Cardiac muscle cell (in vitro differentiated cells and primary cell): ENCODE measurements at regions not wholly inside any gene's neighbourhood (a gene's known extent, or its start where the extent isn't known, plus 50 kb on each side); places are given as distances from the start of the nearest gene placed in this dataset.

Source experiments
- DNase-seq, 2 donors: peaks; one replicate each; pipeline versions ENCODE4 v3.0.0 to v3.0.0-alpha.2; 2010 to 2017; ENCODE audit warnings: low read depth in 1 of 2, low spot score in 1 of 2
- H3K27ac ChIP-seq: fragments of 200-600 bp; sonication (generic); 2 replicates; pipeline ENCODE4 v1.5.1; 2016
- H3K27me3 ChIP-seq: fragments of 200-600 bp; sonication (generic); 2 replicates; pipeline ENCODE4 v1.6.0; 2016; ENCODE audit warnings: control low read depth
- H3K36me3 ChIP-seq: fragments of 200-600 bp; sonication (generic); 2 replicates; pipeline ENCODE4 v1.5.1; 2016; ENCODE audit warnings: control low read depth
- H3K4me1 ChIP-seq: fragments of 200-600 bp; sonication (generic); 2 replicates; pipeline ENCODE4 v1.8.1; 2017; ENCODE audit warnings: low read depth, mild to moderate bottlenecking, mixed run types
- H3K4me3 ChIP-seq: fragments of 200-600 bp; sonication (generic); 2 replicates; pipeline ENCODE4 v1.5.1; 2016; ENCODE audit warnings: mild to moderate bottlenecking
- H3K9me3 ChIP-seq: fragments of 200-600 bp; sonication (generic); 2 replicates; pipeline ENCODE4 v1.5.1; 2017; ENCODE audit warnings: low read depth, mild to moderate bottlenecking, control low read depth
- TF ChIP-seq, protein P1 (sequence below): IDR thresholded peaks from 2 replicates; pipeline ENCODE4 v1.5.1; 2012; ENCODE audit warnings: low read depth, mild to moderate bottlenecking, low read length

DNA sequence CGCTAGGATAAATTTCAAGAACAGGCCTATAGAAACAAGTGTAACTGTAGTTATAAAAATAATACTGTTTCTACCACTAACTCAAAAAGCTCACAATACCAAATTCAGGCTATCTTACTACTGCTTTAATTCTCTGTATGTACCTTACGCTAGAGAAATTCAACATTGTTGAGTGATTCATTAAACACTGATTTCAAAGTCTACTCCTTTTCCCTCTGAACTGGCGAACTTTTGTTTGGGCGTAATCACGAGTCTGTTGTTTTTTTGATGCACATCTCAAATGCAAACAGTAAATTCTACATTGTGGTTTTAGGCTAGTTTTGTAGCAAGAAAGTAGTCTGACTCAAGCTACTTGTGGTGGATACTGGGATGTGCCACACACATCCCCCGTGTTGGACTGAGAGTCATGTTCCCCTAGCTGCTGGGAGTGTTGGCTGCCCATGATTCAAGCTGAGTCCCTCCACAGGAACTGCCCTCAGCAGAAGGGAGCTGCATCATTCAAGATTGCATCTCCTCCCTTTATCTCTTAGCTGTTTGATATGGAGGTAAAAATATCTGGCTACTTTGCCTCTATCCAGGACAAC is 406.1 kb downstream of the RAPGEF2 start:
- TF ChIP-seq, protein P1, sequence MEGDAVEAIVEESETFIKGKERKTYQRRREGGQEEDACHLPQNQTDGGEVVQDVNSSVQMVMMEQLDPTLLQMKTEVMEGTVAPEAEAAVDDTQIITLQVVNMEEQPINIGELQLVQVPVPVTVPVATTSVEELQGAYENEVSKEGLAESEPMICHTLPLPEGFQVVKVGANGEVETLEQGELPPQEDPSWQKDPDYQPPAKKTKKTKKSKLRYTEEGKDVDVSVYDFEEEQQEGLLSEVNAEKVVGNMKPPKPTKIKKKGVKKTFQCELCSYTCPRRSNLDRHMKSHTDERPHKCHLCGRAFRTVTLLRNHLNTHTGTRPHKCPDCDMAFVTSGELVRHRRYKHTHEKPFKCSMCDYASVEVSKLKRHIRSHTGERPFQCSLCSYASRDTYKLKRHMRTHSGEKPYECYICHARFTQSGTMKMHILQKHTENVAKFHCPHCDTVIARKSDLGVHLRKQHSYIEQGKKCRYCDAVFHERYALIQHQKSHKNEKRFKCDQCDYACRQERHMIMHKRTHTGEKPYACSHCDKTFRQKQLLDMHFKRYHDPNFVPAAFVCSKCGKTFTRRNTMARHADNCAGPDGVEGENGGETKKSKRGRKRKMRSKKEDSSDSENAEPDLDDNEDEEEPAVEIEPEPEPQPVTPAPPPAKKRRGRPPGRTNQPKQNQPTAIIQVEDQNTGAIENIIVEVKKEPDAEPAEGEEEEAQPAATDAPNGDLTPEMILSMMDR, result no peak
- no peaks in the 10 kb centered on the region for H3K9me3 ChIP-seq

DNA sequence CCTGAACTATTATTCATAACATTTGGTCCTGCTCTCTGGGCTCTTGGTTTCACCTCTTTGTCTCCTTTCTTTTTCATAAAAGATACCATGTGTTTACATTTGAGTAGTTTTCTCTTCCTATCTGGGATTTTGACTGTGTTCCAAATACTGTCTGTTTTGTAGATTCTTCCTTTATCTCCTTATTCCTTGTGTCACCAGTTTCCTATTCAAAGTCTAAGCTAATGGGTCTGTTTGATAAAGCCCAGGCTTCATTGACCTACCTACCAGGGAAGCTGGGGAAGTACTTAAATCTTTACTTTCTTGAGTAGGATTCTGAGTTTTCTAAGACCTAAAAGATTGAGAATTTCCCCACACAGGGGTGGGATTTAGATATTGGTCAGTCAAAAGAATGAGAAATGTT is 409.5 kb downstream of the RAPGEF2 start:
- no peaks in the 10 kb centered on the region for H3K36me3 ChIP-seq
- H3K4me3 ChIP-seq, result no peak overlapping the region
- DNase-seq, result no peak
- no peak overlapping the region for H3K27ac ChIP-seq
- H3K9me3 ChIP-seq, result no peaks in the 10 kb centered on the region
- H3K27me3 ChIP-seq, result no peaks in the 10 kb centered on the region
- TF ChIP-seq, protein P1, result no peak
- no peaks in the 10 kb centered on the region for H3K4me1 ChIP-seq

More for the DNA sequence above, 406.1 kb downstream of the RAPGEF2 start:
- H3K27me3 ChIP-seq, result no peaks in the 10 kb centered on the region
- no peak overlapping the region for H3K4me3 ChIP-seq
- no peaks in the 10 kb centered on the region for H3K4me1 ChIP-seq
- DNase-seq, result peak in 1 of 2 donors; percentile 42
- no peak overlapping the region for H3K27ac ChIP-seq
- no peaks in the 10 kb centered on the region for H3K36me3 ChIP-seq

DNA sequence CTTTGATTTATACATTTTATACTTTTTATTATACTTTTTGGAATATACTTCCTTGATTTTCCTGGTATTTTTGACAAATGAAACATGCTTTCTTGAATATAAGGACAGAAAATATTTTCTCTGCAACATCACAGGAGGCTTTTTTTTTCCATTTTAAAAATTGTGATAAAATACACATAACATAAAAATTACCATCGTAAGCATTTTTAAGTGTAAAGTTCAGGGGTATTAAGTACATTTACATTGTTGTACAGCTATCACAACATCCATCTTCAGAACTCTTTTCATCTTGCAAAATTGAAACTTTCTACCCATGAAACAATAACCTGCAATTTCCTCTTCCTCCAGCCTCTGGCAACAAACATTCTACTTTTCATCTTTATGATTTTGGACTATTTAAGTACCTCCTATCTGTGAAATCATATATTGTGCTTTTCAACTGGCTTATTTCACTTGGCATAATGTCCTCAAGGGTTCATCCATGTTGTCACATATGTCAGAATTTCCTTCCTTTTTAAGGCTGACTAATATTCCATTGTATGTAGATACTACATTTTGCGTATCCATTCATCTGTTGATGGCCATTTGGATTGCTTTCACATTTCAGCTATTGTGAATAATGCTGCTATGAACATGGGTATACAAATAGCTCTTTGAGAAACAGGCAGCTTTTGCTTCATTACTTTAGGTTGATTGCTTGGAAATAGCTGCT is 412.6 kb downstream of the RAPGEF2 start:
- no peak for DNase-seq
- Histone ChIP-seq H3K4me1 (no peaks in the 10 kb centered on the region), H3K36me3 (no peaks in the 10 kb centered on the region), H3K27ac (no peak overlapping the region), H3K4me3 (no peak overlapping the region), H3K9me3 (no peaks in the 10 kb centered on the region), H3K27me3 (no peaks in the 10 kb centered on the region)
- TF ChIP-seq, protein P1, result no peak

DNA sequence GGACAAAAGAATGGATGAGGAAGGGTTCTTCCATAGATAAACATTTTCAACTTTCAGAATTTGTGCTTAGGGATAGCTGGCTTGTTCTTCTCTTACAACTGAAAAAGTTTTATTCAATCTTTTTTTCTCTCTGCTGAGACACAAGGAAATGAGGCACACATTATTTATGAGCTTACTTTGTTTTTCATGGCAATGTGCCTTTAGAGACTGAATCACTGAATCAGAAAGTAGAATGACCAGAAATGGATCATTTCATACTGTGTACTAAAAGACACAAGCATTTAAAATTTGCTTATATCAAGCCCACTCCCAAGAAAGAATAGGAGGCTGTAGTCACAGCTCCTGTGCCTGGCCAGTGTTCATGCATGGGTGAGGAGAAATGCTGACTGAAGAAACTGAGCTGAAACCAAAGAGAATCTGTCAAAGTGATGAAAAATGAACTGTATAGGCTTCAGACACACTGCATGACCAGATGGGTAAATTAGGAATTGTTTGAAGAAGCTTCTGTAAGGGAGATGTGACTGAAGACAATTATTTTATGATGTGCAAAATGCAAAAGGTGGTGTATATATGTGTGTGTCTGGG is 413.8 kb downstream of the RAPGEF2 start:
- TF ChIP-seq, protein P1, result no peak
- no peaks in the 10 kb centered on the region for H3K27me3 ChIP-seq
- H3K4me1 ChIP-seq, result no peaks in the 10 kb centered on the region
- H3K4me3 ChIP-seq, result no peak overlapping the region
- DNase-seq, result peak in 1 of 2 donors; percentile 14
- H3K36me3 ChIP-seq, result no peaks in the 10 kb centered on the region
- no peaks in the 10 kb centered on the region for H3K9me3 ChIP-seq
- no peak overlapping the region for H3K27ac ChIP-seq

DNA sequence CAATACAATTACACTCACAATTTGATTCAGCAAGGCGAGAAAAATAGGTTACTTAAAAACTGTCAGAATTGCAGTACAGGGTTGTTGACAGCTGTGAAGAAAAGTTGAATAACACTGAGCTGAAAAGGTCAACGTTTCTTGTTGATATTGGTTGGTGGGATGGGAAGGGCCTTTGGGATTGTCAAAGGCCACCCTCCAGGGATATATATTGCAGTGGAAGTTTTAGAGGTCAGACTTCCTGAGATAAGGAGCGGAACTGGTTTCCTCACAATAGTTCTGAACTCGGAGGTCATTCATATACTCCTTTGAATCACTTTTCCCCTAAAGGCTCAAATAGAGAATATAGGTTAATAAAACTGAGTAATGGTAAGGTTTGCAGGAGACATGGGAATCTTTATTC is 417.2 kb downstream of the RAPGEF2 start:
- H3K9me3 ChIP-seq, result no peaks in the 10 kb centered on the region
- H3K4me1 ChIP-seq, result no peaks in the 10 kb centered on the region
- no peaks in the 10 kb centered on the region for H3K27me3 ChIP-seq
- no peaks in the 10 kb centered on the region for H3K36me3 ChIP-seq
- DNase-seq, result no peak
- no peak overlapping the region for H3K4me3 ChIP-seq
- no peak overlapping the region for H3K27ac ChIP-seq
- TF ChIP-seq, protein P1, result no peak
